GM12872 (cell line): ENCODE measurements at regions not wholly inside any gene's neighbourhood (a gene's known extent, or its start where the extent isn't known, plus 50 kb on each side); places are given as distances from the start of the nearest gene placed in this dataset.

Experiments
- TF ChIP-seq, protein P1 (sequence below): IDR thresholded peaks from 3 replicates; pipeline ENCODE4 v1.5.1; 2011; ENCODE audit warnings: low read depth, mild to moderate bottlenecking, low read length, moderate library complexity; ENCODE audit not compliant: insufficient read depth

DNA sequence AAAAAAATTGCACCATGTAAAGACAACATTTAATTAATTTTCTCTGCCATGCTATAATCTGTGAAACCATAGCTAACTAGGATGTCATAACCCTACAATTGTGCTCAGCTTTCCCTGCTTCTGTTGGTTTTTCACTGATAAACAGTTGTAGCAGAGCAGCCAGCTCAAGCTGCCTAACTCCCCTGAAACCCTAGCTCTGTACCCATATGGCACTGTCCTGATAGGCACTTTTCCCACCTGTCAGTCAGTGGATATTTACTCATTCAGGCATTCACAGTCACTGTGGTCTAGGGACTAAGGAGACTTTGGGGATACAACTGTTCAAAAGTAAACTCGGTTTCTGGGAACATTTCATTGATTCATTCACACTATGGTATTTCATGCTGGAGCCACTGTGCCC is 407.0 kb downstream of the DSEL start:
- TF ChIP-seq, protein P1, sequence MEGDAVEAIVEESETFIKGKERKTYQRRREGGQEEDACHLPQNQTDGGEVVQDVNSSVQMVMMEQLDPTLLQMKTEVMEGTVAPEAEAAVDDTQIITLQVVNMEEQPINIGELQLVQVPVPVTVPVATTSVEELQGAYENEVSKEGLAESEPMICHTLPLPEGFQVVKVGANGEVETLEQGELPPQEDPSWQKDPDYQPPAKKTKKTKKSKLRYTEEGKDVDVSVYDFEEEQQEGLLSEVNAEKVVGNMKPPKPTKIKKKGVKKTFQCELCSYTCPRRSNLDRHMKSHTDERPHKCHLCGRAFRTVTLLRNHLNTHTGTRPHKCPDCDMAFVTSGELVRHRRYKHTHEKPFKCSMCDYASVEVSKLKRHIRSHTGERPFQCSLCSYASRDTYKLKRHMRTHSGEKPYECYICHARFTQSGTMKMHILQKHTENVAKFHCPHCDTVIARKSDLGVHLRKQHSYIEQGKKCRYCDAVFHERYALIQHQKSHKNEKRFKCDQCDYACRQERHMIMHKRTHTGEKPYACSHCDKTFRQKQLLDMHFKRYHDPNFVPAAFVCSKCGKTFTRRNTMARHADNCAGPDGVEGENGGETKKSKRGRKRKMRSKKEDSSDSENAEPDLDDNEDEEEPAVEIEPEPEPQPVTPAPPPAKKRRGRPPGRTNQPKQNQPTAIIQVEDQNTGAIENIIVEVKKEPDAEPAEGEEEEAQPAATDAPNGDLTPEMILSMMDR, result no peak

DNA sequence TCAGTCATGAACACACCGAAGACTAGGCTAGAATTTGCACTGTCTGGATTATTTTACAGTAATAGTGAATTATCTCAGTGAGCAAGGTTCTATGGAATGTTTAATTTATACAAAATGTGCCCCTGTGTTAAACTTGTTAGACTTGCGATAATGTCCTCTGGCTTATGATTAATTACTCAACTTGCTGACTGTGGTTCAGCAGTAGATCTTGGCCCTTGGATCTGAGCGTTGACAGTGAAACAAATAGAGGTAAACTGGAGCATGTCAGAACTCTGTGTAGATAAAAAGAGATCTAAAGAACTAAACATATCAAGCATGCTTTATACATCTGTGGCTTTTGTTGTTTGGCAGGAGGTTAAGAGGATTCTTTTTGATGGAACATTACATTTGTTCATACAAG is 407.6 kb downstream of the DSEL start:
- TF ChIP-seq, protein P1, result no peak

DNA sequence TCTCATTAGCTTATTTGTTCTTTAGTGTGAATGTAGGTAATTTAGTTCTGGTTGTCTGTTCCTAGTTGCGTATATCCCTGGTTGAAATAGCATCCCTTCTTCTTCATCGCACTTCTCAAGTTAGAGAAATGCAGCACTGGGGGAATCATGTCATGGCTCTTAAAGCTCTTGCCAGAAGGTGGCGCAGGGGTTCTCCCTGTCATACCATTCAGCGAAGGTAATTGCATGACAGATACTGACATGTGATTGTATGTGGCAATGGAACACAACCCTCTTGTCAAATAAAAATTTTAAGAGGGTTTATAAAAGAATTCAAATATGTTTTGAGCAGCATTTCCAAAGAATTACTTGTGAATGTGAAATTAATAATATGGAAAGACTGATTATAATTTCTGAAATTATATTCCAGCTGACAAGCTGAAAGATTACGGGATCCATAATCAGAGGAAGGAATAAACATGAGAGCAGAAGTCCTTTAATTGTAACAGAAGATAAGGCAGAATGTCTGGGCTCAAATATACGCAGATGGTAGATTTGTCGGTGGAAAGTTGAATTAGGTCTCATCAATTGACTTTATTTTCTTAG is 411.7 kb downstream of the DSEL start:
- TF ChIP-seq, protein P1, result peak; percentile 75

DNA sequence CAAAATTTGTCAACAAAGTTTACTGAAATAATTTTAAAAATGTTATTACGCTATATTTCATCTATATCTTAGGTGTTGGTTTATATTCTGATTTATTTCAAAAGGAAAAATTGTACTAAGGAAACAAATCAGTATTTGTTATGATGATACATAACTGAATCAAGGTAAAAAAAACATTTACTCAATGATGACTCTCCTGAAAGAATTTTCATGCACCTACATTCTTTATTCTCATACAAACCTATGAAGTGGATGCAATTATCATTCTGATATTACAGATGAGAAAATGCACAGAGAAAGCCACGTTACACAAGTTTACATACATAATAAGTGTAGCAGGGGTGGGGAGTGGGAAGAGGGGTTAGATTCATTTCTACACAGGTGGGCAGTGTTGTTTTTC is 422.4 kb downstream of the DSEL start:
- TF ChIP-seq, protein P1, result no peak

DNA sequence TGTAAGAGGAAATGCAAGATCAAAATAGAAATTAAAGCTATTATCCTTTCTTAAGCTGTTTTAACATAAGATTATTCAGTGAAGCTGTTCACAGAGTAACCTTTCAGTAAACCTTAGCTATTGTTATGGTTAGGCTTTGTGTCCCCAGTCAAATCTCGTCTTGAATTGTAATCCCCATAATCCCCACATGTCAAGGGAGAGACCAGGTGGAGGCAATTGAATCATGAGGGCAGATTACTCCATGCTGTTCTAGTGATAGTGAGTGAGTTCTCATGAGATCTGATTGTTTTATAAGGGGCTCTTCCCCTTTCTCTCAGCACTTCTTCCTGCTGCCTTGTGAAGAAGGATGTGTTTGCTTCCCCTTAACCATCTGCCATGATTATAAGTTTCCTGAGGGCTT is 424.4 kb downstream of the DSEL start:
- TF ChIP-seq, protein P1, result no peak

DNA sequence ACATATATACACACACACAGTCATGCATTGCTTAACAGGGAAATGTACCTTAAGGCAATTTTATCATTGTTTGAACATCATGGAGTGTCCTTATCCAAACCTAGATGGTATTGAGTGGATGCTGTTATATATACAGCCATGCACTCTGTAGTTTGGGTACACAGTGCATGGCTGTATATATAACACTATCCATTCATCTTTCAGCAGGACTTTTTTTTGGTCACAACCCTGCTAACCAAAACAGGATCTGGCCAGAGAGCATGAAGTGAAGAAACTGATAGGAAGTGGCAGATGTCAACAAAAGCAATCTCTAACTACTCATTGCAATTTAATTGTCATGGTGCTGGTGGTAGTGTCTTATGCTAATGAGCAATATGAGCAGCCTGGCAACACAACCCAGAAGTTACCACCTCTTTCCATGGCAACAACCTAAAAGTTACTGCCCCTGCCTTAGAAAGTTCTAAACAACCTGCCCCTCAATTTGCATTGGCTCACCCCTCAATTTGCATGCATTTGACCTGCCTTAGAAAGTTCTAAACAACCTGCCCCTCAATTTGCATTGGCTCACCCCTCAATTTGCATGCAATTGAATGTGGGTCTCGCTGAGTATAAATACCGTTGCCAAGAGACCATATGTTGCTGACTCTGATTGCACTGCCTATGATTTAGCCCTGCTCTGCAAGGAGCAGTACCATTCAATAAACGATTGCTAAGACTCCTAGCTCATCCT is 434.9 kb downstream of the DSEL start:
- TF ChIP-seq, protein P1, result no peak

DNA sequence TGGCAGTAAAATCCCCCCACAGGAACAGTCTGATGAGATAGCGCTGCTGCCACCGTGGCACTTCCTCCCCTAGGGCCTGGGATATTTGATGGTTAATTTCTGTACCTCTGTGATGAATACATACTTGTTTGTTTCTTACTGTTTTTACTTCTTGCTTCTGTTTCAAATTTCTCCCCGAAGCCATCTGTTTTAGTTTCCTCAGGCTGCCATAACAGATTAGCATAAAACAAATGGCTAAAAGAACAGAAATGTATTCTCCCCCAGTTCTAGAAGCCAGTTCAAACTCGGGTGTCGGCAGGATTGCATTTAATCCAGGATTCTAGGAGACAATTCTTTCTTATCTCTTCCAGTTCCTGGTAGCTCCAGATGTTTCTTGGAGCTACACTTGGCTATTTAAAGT is 435.9 kb downstream of the DSEL start:
- TF ChIP-seq, protein P1, result no peak
